Endothelial cell of umbilical vein (primary cell): ENCODE measurements at regions not wholly inside any gene's neighbourhood (a gene's known extent, or its start where the extent isn't known, plus 50 kb on each side); places are given as distances from the start of the nearest gene placed in this dataset.

Source experiments
- EZH2 ChIP-seq: IDR thresholded peaks from 2 replicates; pipeline ENCODE4 v1.6.1; 2012; ENCODE audit warnings: borderline replicate concordance, low read depth, mild to moderate bottlenecking, moderate library complexity, low read length, inconsistent platforms; ENCODE audit not compliant: severe bottlenecking
- GATA2 ChIP-seq: IDR thresholded peaks from 2 replicates; pipeline ENCODE4 v1.7.0; 2011; ENCODE audit warnings: low read depth, mild to moderate bottlenecking, moderate library complexity, mixed read lengths, low read length; ENCODE audit not compliant: insufficient read length, insufficient read depth
- JUN ChIP-seq: IDR thresholded peaks from 2 replicates; pipeline ENCODE4 v1.6.1; 2011; ENCODE audit warnings: borderline replicate concordance, low read depth; ENCODE audit not compliant: insufficient read length, insufficient read depth
- MYC ChIP-seq: IDR thresholded peaks from one replicate; pipeline ENCODE4 v1.6.1; 2011; ENCODE audit warnings: mild to moderate bottlenecking, low read depth, low read length
- POLR2A ChIP-seq: IDR thresholded peaks from 2 replicates; pipeline ENCODE4 v1.6.1; 2012; ENCODE audit warnings: low read depth, mild to moderate bottlenecking, control low read depth, low read length
- POLR2AphosphoS5 ChIP-seq: IDR thresholded peaks from 2 replicates; pipeline ENCODE4 v1.6.1; 2012; ENCODE audit warnings: low read depth, mild to moderate bottlenecking, control low read depth, low read length, moderate library complexity; ENCODE audit not compliant: insufficient read depth
- TF ChIP-seq, protein P1 (sequence below), 2 donors: IDR thresholded peaks; 1 replicate in 1 of 2; 2 replicates in 1 of 2; pipeline ENCODE4 v1.5.1; 2011; ENCODE audit warnings: low read length in 2 of 2, mild to moderate bottlenecking in 2 of 2, moderate library complexity in 2 of 2, control low read depth in 1 of 2, inconsistent platforms in 1 of 2, low read depth in 1 of 2; ENCODE audit not compliant: insufficient read depth in 1 of 2; ENCODE audit errors: extremely low read depth in 1 of 2
- TF ChIP-seq, protein P2 (sequence below): IDR thresholded peaks from 2 replicates; pipeline ENCODE4 v1.6.1; 2011; ENCODE audit not compliant: insufficient read depth, insufficient read length

DNA sequence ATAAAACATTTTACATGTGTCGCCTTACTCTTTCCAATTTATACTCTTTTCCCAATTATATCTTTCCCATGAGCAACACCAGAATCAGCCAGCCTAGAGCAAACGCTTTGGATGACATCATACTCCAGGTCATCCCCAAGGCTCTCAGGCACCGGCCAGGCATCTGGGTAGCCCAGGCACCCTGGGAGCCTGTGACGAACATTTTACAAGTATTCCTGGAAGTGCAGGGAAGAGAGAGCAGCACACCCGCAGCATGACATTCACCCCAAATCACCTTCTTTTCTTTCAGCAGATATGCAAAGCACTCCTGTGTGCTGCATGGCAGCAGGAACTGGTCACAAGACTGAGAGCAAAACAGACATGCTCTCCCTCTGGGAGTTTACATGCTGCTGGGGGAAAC lies 75.7 kb upstream of the SMIM23 start:
- TF ChIP-seq, protein P1, sequence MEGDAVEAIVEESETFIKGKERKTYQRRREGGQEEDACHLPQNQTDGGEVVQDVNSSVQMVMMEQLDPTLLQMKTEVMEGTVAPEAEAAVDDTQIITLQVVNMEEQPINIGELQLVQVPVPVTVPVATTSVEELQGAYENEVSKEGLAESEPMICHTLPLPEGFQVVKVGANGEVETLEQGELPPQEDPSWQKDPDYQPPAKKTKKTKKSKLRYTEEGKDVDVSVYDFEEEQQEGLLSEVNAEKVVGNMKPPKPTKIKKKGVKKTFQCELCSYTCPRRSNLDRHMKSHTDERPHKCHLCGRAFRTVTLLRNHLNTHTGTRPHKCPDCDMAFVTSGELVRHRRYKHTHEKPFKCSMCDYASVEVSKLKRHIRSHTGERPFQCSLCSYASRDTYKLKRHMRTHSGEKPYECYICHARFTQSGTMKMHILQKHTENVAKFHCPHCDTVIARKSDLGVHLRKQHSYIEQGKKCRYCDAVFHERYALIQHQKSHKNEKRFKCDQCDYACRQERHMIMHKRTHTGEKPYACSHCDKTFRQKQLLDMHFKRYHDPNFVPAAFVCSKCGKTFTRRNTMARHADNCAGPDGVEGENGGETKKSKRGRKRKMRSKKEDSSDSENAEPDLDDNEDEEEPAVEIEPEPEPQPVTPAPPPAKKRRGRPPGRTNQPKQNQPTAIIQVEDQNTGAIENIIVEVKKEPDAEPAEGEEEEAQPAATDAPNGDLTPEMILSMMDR (IDR thresholded peaks at IDR 0.05; ENCODE audit: extremely low read depth in 1 of 2, insufficient read depth in 1 of 2, low read depth in 1 of 2, low read length in 2 of 2): no peak
- no peak for TF ChIP-seq MYC
- TF ChIP-seq EZH2: no peak
- TF ChIP-seq POLR2AphosphoS5: no peak
- TF ChIP-seq GATA2: no peak
- no peak for TF ChIP-seq POLR2A
- TF ChIP-seq, protein P2, sequence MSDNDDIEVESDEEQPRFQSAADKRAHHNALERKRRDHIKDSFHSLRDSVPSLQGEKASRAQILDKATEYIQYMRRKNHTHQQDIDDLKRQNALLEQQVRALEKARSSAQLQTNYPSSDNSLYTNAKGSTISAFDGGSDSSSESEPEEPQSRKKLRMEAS: no peak
- TF ChIP-seq JUN: no peak
